ENCODE measurements at regions not wholly inside any gene's neighbourhood (a gene's known extent, or its start where the extent isn't known, plus 50 kb on each side); places are given as distances from the start of the nearest gene placed in this dataset.

- Histone ChIP-seq H3K9me3 (no peaks in the 10 kb centered on the region), H3K36me3 (no peaks in the 10 kb centered on the region), H3K27me3 (no peaks in the 10 kb centered on the region), H3K4me1 (no peaks in the 10 kb centered on the region), H3K4me3 (no peak overlapping the region), H3K9ac (ENCODE audit: low read depth in 2 of 2, low read length in 2 of 2) (no peak overlapping the region), H3K27ac (no peak overlapping the region)
- intact Hi-C loops (cut with DNase I) = no loop called here
- DNase-seq = no peak
- TF ChIP-seq CTCF (IDR thresholded peaks at IDR 0.05) = no peak
Measured at GRCh38 chr7:137073571-137074325, 205.3 kb downstream of the CHRM2 start.

Measured in colonic mucosa (tissue), 4 donors.